ENCODE measurements at regions not wholly inside any gene's neighbourhood (a gene's known extent, or its start where the extent isn't known, plus 50 kb on each side); places are given as distances from the start of the nearest gene placed in this dataset.
"Not testable (repeated sequence)": the region's sequence is repeated elsewhere in the genome, so short reads cannot be mapped to it uniquely, and the experiment has no call there.

- DNase-seq (ENCODE audit: extremely low read depth in 1 of 2, low read depth in 1 of 2): no peak
Measured at GRCh38 chr15:46088486-46089445, 453.9 kb downstream of the SQOR start.

- no peak for DNase-seq (ENCODE audit: extremely low read depth in 1 of 2, low read depth in 1 of 2)
Measured at GRCh38 chr15:46089467-46089935, 454.7 kb downstream of the SQOR start.

- DNase-seq (ENCODE audit: extremely low read depth in 1 of 2, low read depth in 1 of 2): no peak
Measured at GRCh38 chr15:46091860-46092450, 457.1 kb downstream of the SQOR start.

GRCh38 chr15:46098006-46098405 is 463.2 kb downstream of the SQOR start:
- not testable (repeated sequence) for DNase-seq (ENCODE audit: extremely low read depth in 1 of 2, low read depth in 1 of 2)

- no peak for DNase-seq (ENCODE audit: extremely low read depth in 1 of 2, low read depth in 1 of 2)
Measured at GRCh38 chr15:46110755-46111154, 475.9 kb downstream of the SQOR start.

GRCh38 chr15:46111730-46112129 is 476.9 kb downstream of the SQOR start:
- DNase-seq (ENCODE audit: extremely low read depth in 1 of 2, low read depth in 1 of 2): no peak

GRCh38 chr15:46117071-46117470 is 482.2 kb downstream of the SQOR start:
- DNase-seq (ENCODE audit: extremely low read depth in 1 of 2, low read depth in 1 of 2): no peak

GRCh38 chr15:46120713-46121112 is 485.9 kb downstream of the SQOR start:
- DNase-seq (ENCODE audit: extremely low read depth in 1 of 2, low read depth in 1 of 2): no peak

- no peak for DNase-seq (ENCODE audit: extremely low read depth in 1 of 2, low read depth in 1 of 2)
Measured at GRCh38 chr15:46121441-46121840, 486.6 kb downstream of the SQOR start.

- DNase-seq (ENCODE audit: extremely low read depth in 1 of 2, low read depth in 1 of 2): no peak
Measured at GRCh38 chr15:46126581-46126980, 491.8 kb downstream of the SQOR start.

GRCh38 chr15:46127361-46127874 is 492.6 kb downstream of the SQOR start:
- no peak for DNase-seq (ENCODE audit: extremely low read depth in 1 of 2, low read depth in 1 of 2)

- no peak for DNase-seq (ENCODE audit: extremely low read depth in 1 of 2, low read depth in 1 of 2)
Measured at GRCh38 chr15:46129145-46129544, 494.3 kb downstream of the SQOR start.

GRCh38 chr15:46131876-46132275 is 497.0 kb downstream of the SQOR start:
- no peak for DNase-seq (ENCODE audit: extremely low read depth in 1 of 2, low read depth in 1 of 2)

- no peak for DNase-seq (ENCODE audit: extremely low read depth in 1 of 2, low read depth in 1 of 2)
Measured at GRCh38 chr15:46137443-46137842, 502.6 kb downstream of the SQOR start.

- DNase-seq (ENCODE audit: extremely low read depth in 1 of 2, low read depth in 1 of 2): no peak
Measured at GRCh38 chr15:46146002-46146401, 511.2 kb downstream of the SQOR start.

- no peak for DNase-seq (ENCODE audit: extremely low read depth in 1 of 2, low read depth in 1 of 2)
Measured at GRCh38 chr15:46146915-46147314, 512.1 kb downstream of the SQOR start.

GRCh38 chr15:46151786-46152185 is 517.0 kb downstream of the SQOR start:
- DNase-seq (ENCODE audit: extremely low read depth in 1 of 2, low read depth in 1 of 2): no peak

GRCh38 chr15:46166750-46167149 is 531.9 kb downstream of the SQOR start:
- DNase-seq (ENCODE audit: extremely low read depth in 1 of 2, low read depth in 1 of 2): no peak

GRCh38 chr15:46170326-46170725 is 535.5 kb downstream of the SQOR start:
- DNase-seq (ENCODE audit: extremely low read depth in 1 of 2, low read depth in 1 of 2): no peak

GRCh38 chr15:46174122-46174521 is 539.3 kb downstream of the SQOR start:
- no peak for DNase-seq (ENCODE audit: extremely low read depth in 1 of 2, low read depth in 1 of 2)

GRCh38 chr15:46177219-46177618 is 542.4 kb downstream of the SQOR start:
- DNase-seq (ENCODE audit: extremely low read depth in 1 of 2, low read depth in 1 of 2): no peak

GRCh38 chr15:46178138-46178537 is 543.3 kb downstream of the SQOR start:
- no peak for DNase-seq (ENCODE audit: extremely low read depth in 1 of 2, low read depth in 1 of 2)
